Memory B cell (primary cell): ENCODE measurements at regions not wholly inside any gene's neighbourhood (a gene's known extent, or its start where the extent isn't known, plus 50 kb on each side); places are given as distances from the start of the nearest gene placed in this dataset.
A peak's percentile ranks its signal among the peaks of the same experiment; 100 is the strongest.
"Not testable (repeated sequence)": the region's sequence is repeated elsewhere in the genome, so short reads cannot be mapped to it uniquely, and the experiment has no call there.

ENCODE experiments used
- ATAC-seq: fragments of 150-1000 bp; cut with Tn5 transposase; 2 replicates; pipeline ENCODE4 v1.10.0; 2021; ENCODE audit warnings: low read depth, mild to moderate bottlenecking, moderate library complexity
- DNase-seq, 2 donors: peaks; one replicate each; pipeline ENCODE4 v3.0.0; 2022; ENCODE audit warnings: low spot score in 2 of 2
- H3K27ac Mint-ChIP-seq: one replicate; pipeline ENCODE4 v1.8.0; 2022; ENCODE audit warnings: mild to moderate bottlenecking, moderate library complexity, mixed read lengths
- H3K27me3 Mint-ChIP-seq: one replicate; pipeline ENCODE4 v1.8.0; 2022; ENCODE audit warnings: mixed read lengths
- H3K36me3 Mint-ChIP-seq: one replicate; pipeline ENCODE4 v1.8.0; 2022; ENCODE audit warnings: mild to moderate bottlenecking, mixed read lengths
- H3K4me1 Mint-ChIP-seq: one replicate; pipeline ENCODE4 v1.8.0; 2022; ENCODE audit warnings: mixed read lengths
- H3K4me3 Mint-ChIP-seq: one replicate; pipeline ENCODE4 v1.8.0; 2022; ENCODE audit warnings: mild to moderate bottlenecking, moderate library complexity, mixed read lengths
- H3K9me3 Mint-ChIP-seq: one replicate; pipeline ENCODE4 v1.8.0; 2022; ENCODE audit warnings: mixed read lengths

DNA sequence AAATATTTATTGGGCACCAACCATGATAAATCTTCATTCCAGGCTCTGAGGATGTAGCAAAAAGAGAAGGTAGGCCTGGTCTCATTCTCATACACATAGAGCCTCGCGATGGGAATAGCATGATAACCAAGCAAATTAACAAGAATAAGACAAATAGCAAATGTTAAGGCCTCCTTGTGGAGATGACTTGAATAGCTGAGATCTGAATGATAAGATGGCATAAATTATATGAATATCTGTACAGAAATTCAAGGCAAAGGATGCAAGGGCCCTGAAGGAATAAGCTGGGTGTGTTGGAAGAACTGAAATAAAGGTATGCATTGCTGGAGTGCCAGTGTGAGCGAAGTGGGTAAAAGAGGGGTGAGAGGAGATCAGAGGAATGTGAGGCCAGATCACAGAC is 114.8 kb downstream of the ALX1 start:
- H3K27ac Mint-ChIP-seq: no peak overlapping the region
- no peaks in the 10 kb centered on the region for H3K36me3 Mint-ChIP-seq
- H3K4me1 Mint-ChIP-seq: no peaks in the 10 kb centered on the region
- ATAC-seq: no peak
- H3K9me3 Mint-ChIP-seq: no peaks in the 10 kb centered on the region
- no peaks in the 10 kb centered on the region for H3K27me3 Mint-ChIP-seq
- DNase-seq: no peak
- H3K4me3 Mint-ChIP-seq: no peak overlapping the region

DNA sequence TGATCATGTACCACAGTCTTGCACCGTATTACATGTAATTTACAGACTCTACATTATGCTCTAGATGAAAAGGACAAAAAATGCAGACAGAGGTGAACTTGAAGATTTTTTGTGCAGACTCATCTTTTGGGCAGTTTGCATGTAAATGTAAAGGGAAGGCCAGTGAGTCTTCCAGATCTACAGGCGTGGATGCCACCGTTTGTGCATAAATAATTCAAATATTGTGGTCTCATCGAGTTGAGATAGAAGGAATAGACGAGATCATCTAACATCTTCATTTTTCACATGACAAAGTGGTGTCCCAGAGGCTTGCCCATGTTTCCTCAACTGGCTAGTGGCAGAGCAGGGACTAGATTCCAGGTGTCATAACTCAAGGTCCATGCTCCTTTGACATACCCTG is 125.2 kb downstream of the ALX1 start:
- DNase-seq: no peak
- Mint-ChIP-seq H3K9me3 (no peaks in the 10 kb centered on the region), H3K27me3 (no peaks in the 10 kb centered on the region), H3K4me1 (no peaks in the 10 kb centered on the region), H3K4me3 (no peak overlapping the region), H3K27ac (no peak overlapping the region), H3K36me3 (no peaks in the 10 kb centered on the region)
- ATAC-seq: no peak

DNA sequence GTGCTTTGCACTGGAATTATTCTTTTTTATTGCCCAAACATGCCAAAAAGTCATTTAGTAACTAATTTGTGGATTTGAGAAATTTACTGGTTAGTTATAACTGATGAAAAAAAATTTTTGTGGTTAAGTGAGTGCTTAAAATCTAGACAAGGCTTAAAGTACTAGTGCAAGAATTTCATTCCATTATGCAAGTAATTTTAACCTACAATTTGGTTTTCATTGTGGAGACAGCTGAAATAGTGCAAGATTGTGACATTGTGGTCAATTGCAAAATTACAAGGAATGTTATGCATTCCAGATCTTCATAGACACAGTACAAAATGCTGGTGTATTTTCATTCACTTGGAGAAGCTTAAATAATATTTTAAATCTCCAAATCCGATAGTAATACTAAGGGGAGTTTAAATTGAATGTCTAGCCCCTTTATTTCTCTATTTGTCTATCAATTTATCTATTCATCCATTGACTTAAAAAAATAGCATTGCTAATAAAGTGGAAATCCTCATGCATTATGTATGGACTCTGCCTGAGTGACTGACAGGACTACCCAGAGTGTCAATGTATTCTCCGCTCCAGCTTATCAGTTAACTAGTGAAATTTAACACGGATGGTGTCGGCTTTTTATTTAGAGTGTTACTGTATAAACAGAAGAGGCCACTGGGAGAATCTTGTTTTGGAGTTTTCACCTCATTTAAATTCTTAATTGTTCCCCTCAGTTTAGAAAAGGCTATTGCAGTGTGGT is 125.9 kb downstream of the ALX1 start:
- Mint-ChIP-seq H3K4me1 (no peaks in the 10 kb centered on the region), H3K4me3 (no peak overlapping the region), H3K36me3 (no peaks in the 10 kb centered on the region), H3K9me3 (no peaks in the 10 kb centered on the region), H3K27me3 (no peaks in the 10 kb centered on the region), H3K27ac (no peak overlapping the region)
- ATAC-seq: no peak
- no peak for DNase-seq

DNA sequence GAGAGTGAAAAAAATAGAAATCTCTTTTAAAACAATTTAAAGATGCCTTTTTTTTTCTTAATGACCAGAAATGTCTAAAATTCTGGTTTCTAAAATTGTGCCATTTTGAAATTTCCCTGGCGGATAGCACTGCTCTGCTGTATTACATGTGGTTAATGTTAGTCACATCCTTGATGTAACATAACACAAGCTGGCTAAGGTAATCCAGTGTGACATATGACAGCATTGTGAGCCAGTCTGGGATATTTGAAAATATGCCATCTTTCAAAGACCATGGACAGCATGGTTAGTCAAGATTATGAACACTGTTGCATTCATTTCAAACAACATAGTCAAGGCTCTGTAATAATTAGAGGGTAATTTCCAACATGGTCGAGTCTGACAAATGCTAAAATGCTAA is 133.2 kb downstream of the ALX1 start:
- Mint-ChIP-seq H3K27ac (no peak overlapping the region), H3K36me3 (no peaks in the 10 kb centered on the region), H3K4me1 (no peaks in the 10 kb centered on the region), H3K4me3 (no peak overlapping the region), H3K9me3 (no peaks in the 10 kb centered on the region), H3K27me3 (no peaks in the 10 kb centered on the region)
- no peak for ATAC-seq
- DNase-seq: no peak

DNA sequence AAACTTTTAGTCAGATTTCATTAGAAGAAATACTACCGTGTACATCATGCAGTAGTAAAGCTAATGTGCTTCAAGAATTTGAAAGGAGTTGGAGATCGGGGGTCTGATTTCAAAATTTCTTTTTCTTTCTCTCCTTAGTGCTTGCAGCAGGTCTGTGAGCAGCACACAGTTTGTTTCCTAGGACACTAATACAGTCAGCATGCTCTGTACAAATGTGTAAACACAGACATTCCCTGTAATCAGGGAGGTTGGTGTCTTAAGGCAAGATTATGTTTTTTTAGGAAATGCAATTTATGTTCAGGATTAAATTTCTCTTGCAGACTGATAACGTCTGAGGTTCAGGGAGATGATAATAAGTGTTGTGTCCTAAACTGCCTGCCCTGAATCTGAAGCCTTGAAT is 142.7 kb downstream of the ALX1 start:
- H3K27me3 Mint-ChIP-seq: no peaks in the 10 kb centered on the region
- ATAC-seq: no peak

DNA sequence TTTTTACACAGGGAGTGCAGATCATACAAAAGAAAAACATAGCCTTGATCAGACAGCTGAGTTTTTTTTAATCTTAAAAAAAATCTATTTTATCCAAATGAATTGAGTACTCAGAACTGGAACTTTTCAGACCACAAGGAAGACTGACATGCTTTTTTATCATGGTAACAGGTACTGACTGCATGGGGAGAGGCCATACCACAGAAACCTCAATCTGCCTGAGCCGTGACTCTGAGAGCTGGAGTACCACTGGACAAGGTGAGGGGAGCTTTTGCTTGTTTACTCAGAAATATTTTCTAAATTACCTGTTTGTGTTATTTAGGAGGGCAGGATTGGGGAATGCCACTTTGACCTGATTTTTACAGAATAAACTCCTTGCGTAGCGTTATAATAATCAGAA is 143.9 kb downstream of the ALX1 start:
- no peaks in the 10 kb centered on the region for H3K36me3 Mint-ChIP-seq

More for the DNA sequence above, 142.7 kb downstream of the ALX1 start:
- no peaks in the 10 kb centered on the region for H3K4me1 Mint-ChIP-seq
- DNase-seq: no peak
- H3K9me3 Mint-ChIP-seq: no peaks in the 10 kb centered on the region
- H3K4me3 Mint-ChIP-seq: no peak overlapping the region
- no peak overlapping the region for H3K27ac Mint-ChIP-seq
- H3K36me3 Mint-ChIP-seq: no peaks in the 10 kb centered on the region

DNA sequence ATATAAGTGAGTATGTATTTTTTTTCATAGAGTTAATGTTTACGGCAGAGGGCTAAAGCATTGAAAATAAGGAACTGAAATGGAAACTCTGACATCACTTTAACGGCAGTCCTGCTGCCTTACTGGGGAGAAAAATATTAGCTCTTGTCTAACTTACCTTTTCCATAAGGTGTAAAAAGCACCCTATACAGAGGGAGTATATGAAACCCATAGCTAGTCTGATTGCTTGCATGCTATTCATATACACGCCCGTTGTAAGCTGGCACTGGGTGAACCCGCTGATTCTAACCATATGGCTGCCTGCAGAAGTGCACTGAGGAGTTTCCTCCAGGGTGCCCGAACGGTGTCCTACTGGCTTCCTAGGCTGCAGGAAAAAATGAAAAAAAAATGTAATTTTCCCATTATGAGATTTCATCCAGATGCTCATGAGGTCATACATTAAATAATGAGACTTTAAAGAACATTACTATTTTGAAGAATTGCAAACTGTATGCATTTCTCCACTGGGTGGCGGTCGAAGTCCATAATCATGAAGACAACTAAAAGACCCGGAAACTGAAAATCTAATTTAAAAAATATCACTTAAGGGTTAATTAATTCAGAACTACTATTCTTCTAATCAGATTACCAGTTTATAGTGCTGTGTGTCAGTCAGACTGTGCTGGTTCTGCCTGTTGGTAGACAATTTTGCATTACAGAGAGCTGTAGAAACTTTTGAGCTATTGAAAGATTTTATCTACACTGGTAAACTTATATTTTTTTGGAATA is 144.7 kb downstream of the ALX1 start:
- no peaks in the 10 kb centered on the region for H3K4me1 Mint-ChIP-seq

More for the DNA sequence above, 143.9 kb downstream of the ALX1 start:
- Mint-ChIP-seq H3K9me3 (no peaks in the 10 kb centered on the region), H3K27ac (no peak overlapping the region), H3K4me1 (no peaks in the 10 kb centered on the region), H3K4me3 (no peak overlapping the region), H3K27me3 (no peaks in the 10 kb centered on the region)
- DNase-seq: no peak
- ATAC-seq: no peak

DNA sequence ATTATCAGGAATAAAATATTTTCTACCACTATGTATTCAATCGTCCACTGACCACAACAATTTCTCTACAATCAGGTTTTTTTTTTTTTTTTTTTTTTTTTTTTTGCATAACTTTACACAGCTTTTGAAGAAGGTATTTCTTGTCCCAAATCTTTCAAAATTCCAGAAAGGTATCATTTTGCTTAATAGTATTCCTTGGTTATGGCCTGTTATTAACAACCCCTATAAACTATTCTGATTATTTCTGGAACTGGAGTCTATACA is 145.3 kb downstream of the ALX1 start:
- H3K9me3 Mint-ChIP-seq: peaks cover 1% of the 10 kb centered on the region
- H3K4me1 Mint-ChIP-seq: no peaks in the 10 kb centered on the region
- H3K27ac Mint-ChIP-seq: no peak overlapping the region
- ATAC-seq: no peak
- H3K36me3 Mint-ChIP-seq: no peaks in the 10 kb centered on the region
- no peak overlapping the region for H3K4me3 Mint-ChIP-seq
- DNase-seq: no peak
- no peaks in the 10 kb centered on the region for H3K27me3 Mint-ChIP-seq

More for the DNA sequence above, 144.7 kb downstream of the ALX1 start:
- Mint-ChIP-seq H3K27me3 (no peaks in the 10 kb centered on the region), H3K36me3 (no peaks in the 10 kb centered on the region), H3K27ac (no peak overlapping the region), H3K9me3 (no peaks in the 10 kb centered on the region), H3K4me3 (no peak overlapping the region)
- peak; percentile 35 for ATAC-seq
- DNase-seq: no peak

DNA sequence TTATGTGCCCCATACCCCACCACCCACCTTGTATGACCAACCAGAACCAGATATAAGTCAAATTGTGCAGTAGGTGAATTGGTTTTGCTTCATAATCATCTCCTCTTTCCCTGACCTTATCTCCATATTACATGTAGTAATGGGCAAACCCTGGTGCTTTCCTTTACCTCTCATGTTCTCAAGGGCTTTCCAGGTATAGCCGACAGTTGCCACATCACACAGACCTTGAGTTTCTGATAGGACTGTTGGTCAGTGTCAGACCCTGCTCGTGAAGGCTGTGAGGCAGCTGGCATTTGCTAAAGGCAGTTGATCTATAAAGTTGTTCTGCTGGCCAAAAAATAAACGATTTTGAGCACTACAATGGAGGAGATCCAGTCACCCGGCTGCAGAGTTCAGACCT is 145.9 kb downstream of the ALX1 start:
- no peak overlapping the region for H3K4me3 Mint-ChIP-seq
- no peaks in the 10 kb centered on the region for H3K36me3 Mint-ChIP-seq
- H3K27ac Mint-ChIP-seq: no peak overlapping the region
- ATAC-seq (no peak), DNase-seq (no peak)
- H3K9me3 Mint-ChIP-seq: peaks cover 1% of the 10 kb centered on the region
- no peaks in the 10 kb centered on the region for H3K27me3 Mint-ChIP-seq
- no peaks in the 10 kb centered on the region for H3K4me1 Mint-ChIP-seq

DNA sequence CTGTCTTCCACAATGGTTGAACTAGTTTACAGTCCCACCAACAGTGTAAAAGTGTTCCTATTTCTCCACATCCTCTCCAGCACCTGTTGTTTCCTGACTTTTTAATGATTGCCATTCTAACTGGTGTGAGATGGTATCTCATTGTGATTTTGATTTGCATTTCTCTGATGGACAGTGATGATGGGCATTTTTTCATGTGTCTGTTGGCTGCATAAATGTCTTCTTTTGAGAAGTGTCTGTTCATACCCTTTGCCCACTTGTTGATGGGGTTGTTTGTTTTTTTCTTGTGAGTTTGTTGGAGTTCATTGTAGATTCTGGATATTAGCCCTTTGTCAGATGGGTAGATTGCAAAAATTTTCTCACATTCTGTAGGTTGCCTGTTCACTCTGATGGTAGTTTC is 153.1 kb downstream of the ALX1 start:
- not testable (repeated sequence) for H3K4me1 Mint-ChIP-seq, H3K27me3 Mint-ChIP-seq, H3K4me3 Mint-ChIP-seq, ATAC-seq, H3K27ac Mint-ChIP-seq, H3K36me3 Mint-ChIP-seq, DNase-seq, H3K9me3 Mint-ChIP-seq

DNA sequence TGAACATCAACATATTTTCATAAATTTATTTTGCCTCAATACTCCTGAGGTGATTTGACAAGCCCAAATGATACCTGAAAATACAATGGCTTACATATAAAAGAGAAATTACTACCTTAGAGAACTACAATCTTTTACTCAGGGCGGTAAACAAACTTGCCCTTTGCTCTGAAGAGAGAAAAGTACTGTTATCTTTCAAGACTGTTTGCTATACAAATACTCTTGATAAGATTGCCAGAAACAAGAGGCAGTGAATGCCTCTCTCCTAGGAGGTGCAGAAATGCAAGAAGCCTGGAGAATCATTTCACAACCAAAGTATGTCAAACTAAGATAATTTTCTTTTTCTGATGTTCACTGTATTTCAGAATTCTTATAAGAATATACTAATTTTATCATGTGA is 160.3 kb downstream of the ALX1 start:
- no peak for ATAC-seq
- no peak overlapping the region for H3K27ac Mint-ChIP-seq
- no peaks in the 10 kb centered on the region for H3K4me1 Mint-ChIP-seq
- no peak for DNase-seq
- no peak overlapping the region for H3K4me3 Mint-ChIP-seq
- peaks cover 1% of the 10 kb centered on the region for H3K9me3 Mint-ChIP-seq
- no peaks in the 10 kb centered on the region for H3K36me3 Mint-ChIP-seq
- H3K27me3 Mint-ChIP-seq: no peaks in the 10 kb centered on the region

DNA sequence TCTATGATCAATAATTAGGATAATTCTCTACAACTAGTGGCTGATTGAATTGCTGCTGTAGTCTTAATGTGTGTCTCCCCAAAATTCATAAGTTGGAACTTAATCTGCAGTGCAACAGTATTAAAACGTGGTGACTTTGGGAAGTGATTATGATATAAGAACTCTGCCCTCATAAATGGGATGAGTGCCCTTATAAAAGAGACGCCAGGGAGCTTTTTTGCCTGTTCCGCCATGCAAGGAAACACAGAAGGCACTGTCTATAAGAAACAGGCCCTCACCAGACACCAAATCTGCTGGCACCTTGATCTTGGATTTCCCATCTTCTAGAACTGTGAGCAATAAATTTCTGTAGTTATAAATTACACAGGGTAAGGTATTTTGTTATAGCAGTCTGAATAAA is 161.0 kb downstream of the ALX1 start:
- H3K4me1 Mint-ChIP-seq: no peaks in the 10 kb centered on the region
- no peaks in the 10 kb centered on the region for H3K36me3 Mint-ChIP-seq
- no peak for ATAC-seq
- no peak overlapping the region for H3K27ac Mint-ChIP-seq
- H3K9me3 Mint-ChIP-seq: peaks cover 1% of the 10 kb centered on the region
- no peak overlapping the region for H3K4me3 Mint-ChIP-seq
- no peak for DNase-seq
- no peaks in the 10 kb centered on the region for H3K27me3 Mint-ChIP-seq

DNA sequence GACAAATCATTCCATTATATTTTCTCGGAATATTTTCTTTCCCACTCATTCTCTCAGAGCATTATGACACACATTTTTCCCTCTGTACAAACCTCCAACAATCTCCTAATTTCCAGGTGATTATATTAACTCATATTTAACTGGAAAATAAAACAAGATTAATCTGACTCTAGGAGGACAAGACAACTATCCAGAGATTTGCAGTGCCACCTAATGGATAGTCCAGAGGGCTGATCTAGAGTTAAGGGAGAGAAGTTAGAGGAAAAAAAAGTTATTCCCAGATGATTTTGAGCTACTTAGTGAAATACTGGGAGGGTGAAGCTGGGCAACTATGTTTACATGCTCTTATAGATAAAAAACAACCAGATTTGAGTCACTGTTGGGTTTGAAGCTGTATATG is 161.7 kb downstream of the ALX1 start:
- Mint-ChIP-seq H3K4me1 (no peaks in the 10 kb centered on the region), H3K4me3 (no peak overlapping the region), H3K27me3 (no peaks in the 10 kb centered on the region), H3K36me3 (no peaks in the 10 kb centered on the region), H3K27ac (no peak overlapping the region), H3K9me3 (peaks cover 1% of the 10 kb centered on the region)
- DNase-seq (no peak), ATAC-seq (no peak)

DNA sequence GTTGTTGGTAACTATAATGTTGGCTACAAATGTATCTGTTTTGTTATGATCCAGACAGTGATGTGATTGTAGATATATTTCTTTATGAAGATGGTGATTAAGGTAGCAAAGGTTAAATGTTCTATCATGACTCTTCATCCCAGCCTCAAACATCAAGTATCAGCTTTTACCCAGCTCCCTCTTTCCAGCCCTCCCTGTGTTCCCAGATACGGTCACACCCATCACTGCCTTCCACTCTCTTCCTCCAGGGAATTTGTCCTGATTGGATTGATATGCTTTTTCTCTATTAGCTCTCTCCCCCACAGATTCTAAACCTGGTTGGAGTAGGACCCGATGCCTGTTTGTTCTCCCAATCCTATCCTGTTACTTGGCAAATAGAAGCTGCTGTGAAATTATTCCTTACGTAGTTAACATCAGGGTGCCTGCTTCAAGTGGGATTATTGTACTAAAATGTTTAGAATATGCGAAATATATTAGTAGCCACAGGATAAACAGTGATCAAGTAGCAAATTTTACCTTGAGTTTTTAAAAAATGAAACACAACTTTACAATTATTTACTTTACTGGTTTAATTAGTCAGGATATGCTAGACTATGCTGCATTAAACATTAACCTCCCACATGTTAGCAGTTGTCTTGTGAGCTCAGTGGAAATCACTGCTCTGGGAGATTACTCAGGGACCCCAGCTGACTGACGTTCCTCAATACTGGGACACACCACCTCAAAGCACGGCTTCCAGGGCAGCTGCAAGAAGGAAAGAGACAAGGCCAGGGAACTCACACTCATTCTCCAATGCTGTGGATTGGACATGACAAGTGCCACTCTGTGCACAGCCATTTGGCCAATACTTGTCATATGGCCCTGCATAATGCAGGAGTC is 165.3 kb downstream of the ALX1 start:
- Mint-ChIP-seq H3K27ac (no peak overlapping the region), H3K4me1 (no peaks in the 10 kb centered on the region), H3K27me3 (no peaks in the 10 kb centered on the region), H3K4me3 (no peak overlapping the region), H3K9me3 (no peaks in the 10 kb centered on the region), H3K36me3 (no peaks in the 10 kb centered on the region)
- DNase-seq (no peak), ATAC-seq (no peak)
